Activated CD4-positive, alpha-beta memory T cell treated with anti-CD3 and anti-CD28 coated beads for 36 hours (primary cell): ENCODE measurements at regions not wholly inside any gene's neighbourhood (a gene's known extent, or its start where the extent isn't known, plus 50 kb on each side); places are given as distances from the start of the nearest gene placed in this dataset.
"Not testable (repeated sequence)": the region's sequence is repeated elsewhere in the genome, so short reads cannot be mapped to it uniquely, and the experiment has no call there.

Experiments used
- CTCF ChIA-PET: fragments of 350-600 bp; sonication (Branson Sonifier 250); formaldehyde crosslinking; loops from one replicate; lab custom pipeline; 2021; ENCODE audit warnings: antibody characterized with exemption, inconsistent platforms; lab: Charles Lee
- POLR2A ChIA-PET: fragments of 350-600 bp; sonication (Branson Sonifier 250); formaldehyde crosslinking; loops from one replicate; lab custom pipeline; 2021; ENCODE audit warnings: antibody characterized with exemption; lab: Charles Lee
- DNase-seq: peaks from one replicate; pipeline ENCODE4 v3.0.0-alpha.2; 2020
- H3K27ac Mint-ChIP-seq: one replicate; pipeline ENCODE4 v1.8.0; 2021; ENCODE audit warnings: mixed read lengths
- H3K27me3 Mint-ChIP-seq: one replicate; pipeline ENCODE4 v1.8.0; 2021; ENCODE audit warnings: mixed read lengths
- H3K36me3 Mint-ChIP-seq: one replicate; pipeline ENCODE4 v1.8.0; 2021; ENCODE audit warnings: mixed read lengths
- H3K4me1 Mint-ChIP-seq: one replicate; pipeline ENCODE4 v1.8.0; 2021; ENCODE audit warnings: low read depth, mixed read lengths
- H3K4me3 Mint-ChIP-seq: one replicate; pipeline ENCODE4 v1.8.0; 2021; ENCODE audit warnings: mild to moderate bottlenecking, mixed read lengths
- H3K9me3 Mint-ChIP-seq: one replicate; pipeline ENCODE4 v1.8.0; 2021; ENCODE audit warnings: mixed read lengths
- intact Hi-C: fragments of 100-400 bp; cut with micrococcal nuclease; formaldehyde crosslinking; loops from one replicate; pipeline ENCODE4 v1.15.1; 2023

GRCh38 chr21:5975719-5976118 is 4545.7 kb upstream of the TPTE start:
- DNase-seq, H3K4me1 Mint-ChIP-seq, H3K4me3 Mint-ChIP-seq, CTCF ChIA-PET, H3K27me3 Mint-ChIP-seq, H3K27ac Mint-ChIP-seq, POLR2A ChIA-PET, H3K9me3 Mint-ChIP-seq, H3K36me3 Mint-ChIP-seq, intact Hi-C loops: not testable (repeated sequence)

GRCh38 chr21:5997586-5997985 is 4523.8 kb upstream of the TPTE start:
- H3K9me3 Mint-ChIP-seq, H3K27ac Mint-ChIP-seq, intact Hi-C loops, POLR2A ChIA-PET, H3K36me3 Mint-ChIP-seq, H3K4me3 Mint-ChIP-seq, H3K4me1 Mint-ChIP-seq, CTCF ChIA-PET, H3K27me3 Mint-ChIP-seq, DNase-seq: not testable (repeated sequence)

- CTCF ChIA-PET, POLR2A ChIA-PET, intact Hi-C loops, DNase-seq, H3K36me3 Mint-ChIP-seq, H3K27me3 Mint-ChIP-seq, H3K27ac Mint-ChIP-seq, H3K4me1 Mint-ChIP-seq, H3K9me3 Mint-ChIP-seq, H3K4me3 Mint-ChIP-seq: not testable (repeated sequence)
These were observed 4505.8 kb upstream of the TPTE start for GRCh38 chr21:6015422-6016057.

- H3K27me3 Mint-ChIP-seq, intact Hi-C loops, DNase-seq, CTCF ChIA-PET, H3K4me3 Mint-ChIP-seq, H3K36me3 Mint-ChIP-seq, H3K4me1 Mint-ChIP-seq, H3K9me3 Mint-ChIP-seq, POLR2A ChIA-PET, H3K27ac Mint-ChIP-seq: not testable (repeated sequence)
These were observed 4500.9 kb upstream of the TPTE start for GRCh38 chr21:6020460-6020859.

GRCh38 chr21:6020953-6021716 is 4500.2 kb upstream of the TPTE start:
- H3K4me1 Mint-ChIP-seq, CTCF ChIA-PET: not testable (repeated sequence)

GRCh38 chr21:6021717-6022270 is 4499.6 kb upstream of the TPTE start:
- H3K27ac Mint-ChIP-seq, H3K4me3 Mint-ChIP-seq, DNase-seq, CTCF ChIA-PET, H3K4me1 Mint-ChIP-seq, H3K36me3 Mint-ChIP-seq, POLR2A ChIA-PET, H3K9me3 Mint-ChIP-seq, H3K27me3 Mint-ChIP-seq, intact Hi-C loops: not testable (repeated sequence)

More at GRCh38 chr21:6020953-6021716, 4500.2 kb upstream of the TPTE start:
- H3K9me3 Mint-ChIP-seq, intact Hi-C loops, H3K27ac Mint-ChIP-seq, POLR2A ChIA-PET, H3K4me3 Mint-ChIP-seq, DNase-seq, H3K27me3 Mint-ChIP-seq, H3K36me3 Mint-ChIP-seq: not testable (repeated sequence)

- H3K4me1 Mint-ChIP-seq, CTCF ChIA-PET, H3K27ac Mint-ChIP-seq, H3K36me3 Mint-ChIP-seq, H3K9me3 Mint-ChIP-seq, POLR2A ChIA-PET, intact Hi-C loops, H3K27me3 Mint-ChIP-seq, H3K4me3 Mint-ChIP-seq, DNase-seq: not testable (repeated sequence)
These were observed 4498.1 kb upstream of the TPTE start for GRCh38 chr21:6023331-6023730.

GRCh38 chr21:6025139-6025538 is 4496.2 kb upstream of the TPTE start:
- H3K27me3 Mint-ChIP-seq, DNase-seq, H3K36me3 Mint-ChIP-seq, H3K9me3 Mint-ChIP-seq, intact Hi-C loops, CTCF ChIA-PET, POLR2A ChIA-PET, H3K4me1 Mint-ChIP-seq, H3K27ac Mint-ChIP-seq, H3K4me3 Mint-ChIP-seq: not testable (repeated sequence)

- H3K36me3 Mint-ChIP-seq, CTCF ChIA-PET, POLR2A ChIA-PET, H3K27ac Mint-ChIP-seq, intact Hi-C loops, DNase-seq, H3K4me3 Mint-ChIP-seq, H3K4me1 Mint-ChIP-seq, H3K9me3 Mint-ChIP-seq, H3K27me3 Mint-ChIP-seq: not testable (repeated sequence)
These were observed 4493.9 kb upstream of the TPTE start for GRCh38 chr21:6027497-6027896.

- H3K4me3 Mint-ChIP-seq, intact Hi-C loops, DNase-seq, H3K27me3 Mint-ChIP-seq, POLR2A ChIA-PET, H3K9me3 Mint-ChIP-seq, H3K4me1 Mint-ChIP-seq, CTCF ChIA-PET, H3K27ac Mint-ChIP-seq, H3K36me3 Mint-ChIP-seq: not testable (repeated sequence)
These were observed 4487.2 kb upstream of the TPTE start for GRCh38 chr21:6034124-6034678.

GRCh38 chr21:6034820-6035473 is 4486.4 kb upstream of the TPTE start:
- H3K27ac Mint-ChIP-seq, H3K4me3 Mint-ChIP-seq, H3K4me1 Mint-ChIP-seq, POLR2A ChIA-PET, H3K36me3 Mint-ChIP-seq, H3K9me3 Mint-ChIP-seq, CTCF ChIA-PET, H3K27me3 Mint-ChIP-seq, intact Hi-C loops, DNase-seq: not testable (repeated sequence)

- CTCF ChIA-PET, POLR2A ChIA-PET, H3K4me3 Mint-ChIP-seq, H3K27ac Mint-ChIP-seq, H3K36me3 Mint-ChIP-seq, H3K4me1 Mint-ChIP-seq, H3K27me3 Mint-ChIP-seq, H3K9me3 Mint-ChIP-seq, DNase-seq, intact Hi-C loops: not testable (repeated sequence)
These were observed 4485.8 kb upstream of the TPTE start for GRCh38 chr21:6035474-6036155.
